RWPE1 (cell line): ENCODE measurements at regions not wholly inside any gene's neighbourhood (a gene's known extent, or its start where the extent isn't known, plus 50 kb on each side); places are given as distances from the start of the nearest gene placed in this dataset.

Experiments used
- CTCF ChIA-PET: fragments of 350-600 bp; sonication (Branson Sonifier 250); formaldehyde crosslinking; extraction: SDS; loops from one replicate; lab custom pipeline; 2021; lab: Yijun Ruan, JAX
- POLR2A ChIA-PET: fragments of 400-600 bp; formaldehyde crosslinking; extraction: SDS; loops from one replicate; lab custom pipeline; 2020; ENCODE audit warnings: antibody characterized with exemption; ENCODE audit not compliant: low non-redundant PET; lab: Yijun Ruan, JAX
- DNase-seq: peaks from one replicate; pipeline ENCODE4 v3.0.0; 2012; ENCODE audit warnings: low spot score
- H3K27ac ChIP-seq: fragments of 450-650 bp; 2 replicates; pipeline ENCODE4 v1.5.1; 2017
- CTCF ChIP-seq: fragments of 450-650 bp; conservative IDR thresholded peaks from 2 replicates; pipeline ENCODE4 v1.5.1; 2017; ENCODE audit warnings: low read depth, mild to moderate bottlenecking

- no peak for DNase-seq
- TF ChIP-seq CTCF: no peak
- CTCF ChIA-PET: no interaction called here
- POLR2A ChIA-PET: no interaction called here
- H3K27ac ChIP-seq: no peak overlapping the region
Observed at GRCh38 chr3:154571553-154572226, 141.7 kb upstream of the GPR149 start.

GRCh38 chr3:154568064-154568463 lies 138.1 kb upstream of the GPR149 start:
- no peak for DNase-seq
- CTCF ChIA-PET: no interaction called here
- TF ChIP-seq CTCF: no peak
- POLR2A ChIA-PET: no interaction called here
- no peak overlapping the region for H3K27ac ChIP-seq

GRCh38 chr3:154559623-154560022 lies 129.6 kb upstream of the GPR149 start:
- POLR2A ChIA-PET: no interaction called here
- H3K27ac ChIP-seq: no peak overlapping the region
- TF ChIP-seq CTCF: no peak
- no peak for DNase-seq
- CTCF ChIA-PET: no interaction called here

- ChIA-PET CTCF (no interaction called here), POLR2A (no interaction called here)
- DNase-seq: no peak
- H3K27ac ChIP-seq: no peak overlapping the region
- TF ChIP-seq CTCF: no peak
Observed at GRCh38 chr3:154552338-154552737, 122.3 kb upstream of the GPR149 start.

- no peak overlapping the region for H3K27ac ChIP-seq
- no peak for TF ChIP-seq CTCF
- ChIA-PET POLR2A (interaction anchor here (0.7 kb wide), 1 partner anchor 11 kb away, joined by 3 read pairs; no protein-coding TSS in a partner anchor), CTCF (no interaction called here)
- no peak for DNase-seq
Observed at GRCh38 chr3:154549391-154549790, 119.4 kb upstream of the GPR149 start.

- DNase-seq: no peak
- H3K27ac ChIP-seq: no peak overlapping the region
- ChIA-PET POLR2A (no interaction called here), CTCF (no interaction called here)
- TF ChIP-seq CTCF: no peak
Observed at GRCh38 chr3:154548341-154548740, 118.4 kb upstream of the GPR149 start.
